ENCODE measurements at regions not wholly inside any gene's neighbourhood (a gene's known extent, or its start where the extent isn't known, plus 50 kb on each side); places are given as distances from the start of the nearest gene placed in this dataset.

GRCh38 chr2:22824618-22825017, 560.4 kb upstream of the KLHL29 start:
- TF ChIP-seq CTCF (IDR thresholded peaks at IDR 0.05), result no peak
- ATAC-seq (ENCODE audit: low FRiP score) (no peak), DNase-seq (ENCODE audit: low spot score) (no peak)

GRCh38 chr2:22826703-22827102, 558.3 kb upstream of the KLHL29 start:
- DNase-seq (ENCODE audit: low spot score), result no peak
- no peak for ATAC-seq (ENCODE audit: low FRiP score)
- no peak for TF ChIP-seq CTCF (IDR thresholded peaks at IDR 0.05)

GRCh38 chr2:22829791-22830190, 555.2 kb upstream of the KLHL29 start:
- no peak for TF ChIP-seq CTCF (IDR thresholded peaks at IDR 0.05)
- DNase-seq (ENCODE audit: low spot score) (no peak), ATAC-seq (ENCODE audit: low FRiP score) (no peak)

GRCh38 chr2:22832196-22832595, 552.8 kb upstream of the KLHL29 start:
- no peak for DNase-seq (ENCODE audit: low spot score)
- TF ChIP-seq CTCF (IDR thresholded peaks at IDR 0.05), result no peak

GRCh38 chr2:22838461-22838860, 546.5 kb upstream of the KLHL29 start:
- DNase-seq (ENCODE audit: low spot score) (no peak), ATAC-seq (ENCODE audit: low FRiP score) (no peak)
- TF ChIP-seq CTCF (IDR thresholded peaks at IDR 0.05), result no peak

More at GRCh38 chr2:22832196-22832595, 552.8 kb upstream of the KLHL29 start:
- ATAC-seq (ENCODE audit: low FRiP score), result no peak

GRCh38 chr2:22842205-22842869, 542.6 kb upstream of the KLHL29 start:
- DNase-seq (ENCODE audit: low spot score), result no peak
- ATAC-seq (ENCODE audit: low FRiP score), result no peak
- no peak for TF ChIP-seq CTCF (IDR thresholded peaks at IDR 0.05)

GRCh38 chr2:22843919-22844537, 541.0 kb upstream of the KLHL29 start:
- DNase-seq (ENCODE audit: low spot score) (no peak), ATAC-seq (ENCODE audit: low FRiP score) (no peak)
- no peak for TF ChIP-seq CTCF (IDR thresholded peaks at IDR 0.05)

All from omental fat pad (tissue), 3 donors.